WTC11 (cell line): ENCODE measurements at regions not wholly inside any gene's neighbourhood (a gene's known extent, or its start where the extent isn't known, plus 50 kb on each side); places are given as distances from the start of the nearest gene placed in this dataset.

Experiments
- ATAC-seq: fragments of 200-7000 bp; cut with Tn5 transposase; 2 replicates; pipeline ENCODE4 v1.10.0; 2021; ENCODE audit warnings: mild to moderate bottlenecking, moderate library complexity
- CTCF ChIA-PET: fragments of 300-600 bp; sonication (Branson Sonifier 250); formaldehyde crosslinking; loops from one replicate; lab custom pipeline; 2021; ENCODE audit warnings: antibody characterized with exemption; lab: Charles Lee
- POLR2A ChIA-PET: fragments of 350-600 bp; sonication (Branson Sonifier 250); formaldehyde crosslinking; loops from one replicate; lab custom pipeline; 2021; ENCODE audit warnings: antibody characterized with exemption; lab: Charles Lee
- DNase-seq: peaks from one replicate; pipeline ENCODE4 v3.0.0; 2021; ENCODE audit warnings: low spot score
- H3K27ac Mint-ChIP-seq: 2 replicates; pipeline ENCODE4 v1.8.0; 2021; ENCODE audit warnings: mixed read lengths
- H3K27me3 Mint-ChIP-seq: 2 replicates; pipeline ENCODE4 v1.8.0; 2021; ENCODE audit warnings: low read depth, mild to moderate bottlenecking, moderate library complexity, mixed read lengths
- H3K36me3 Mint-ChIP-seq: 2 replicates; pipeline ENCODE4 v1.8.0; 2021; ENCODE audit warnings: mixed read lengths
- H3K4me1 Mint-ChIP-seq: 2 replicates; pipeline ENCODE4 v1.8.0; 2022; ENCODE audit warnings: mixed read lengths
- H3K4me3 Mint-ChIP-seq: 2 replicates; pipeline ENCODE4 v1.8.0; 2021; ENCODE audit warnings: mild to moderate bottlenecking, moderate library complexity, mixed read lengths
- H3K9me3 Mint-ChIP-seq: 2 replicates; pipeline ENCODE4 v1.8.0; 2021; ENCODE audit warnings: mixed read lengths
- FOXJ3 ChIP-seq: sonication (generic); formaldehyde crosslinking; IDR thresholded peaks from 2 replicates; pipeline ENCODE4 v1.9.0; 2021; ENCODE audit warnings: missing genetic modification reagents, mild to moderate bottlenecking, borderline replicate concordance
- FOXK1 ChIP-seq: sonication (generic); formaldehyde crosslinking; IDR thresholded peaks from 2 replicates; pipeline ENCODE4 v1.8.0; 2022; ENCODE audit warnings: mild to moderate bottlenecking, moderate library complexity, missing genetic modification reagents
- IRF2 ChIP-seq: sonication (generic); formaldehyde crosslinking; IDR thresholded peaks from 2 replicates; pipeline ENCODE4 v1.8.0; 2022; ENCODE audit warnings: low read depth, missing genetic modification reagents, borderline replicate concordance
- NFE2L1 ChIP-seq: sonication (generic); formaldehyde crosslinking; IDR thresholded peaks from 2 replicates; pipeline ENCODE4 v1.8.1; 2023; ENCODE audit warnings: missing genetic modification reagents
- NFYB ChIP-seq: sonication (generic); formaldehyde crosslinking; conservative IDR thresholded peaks from 2 replicates; pipeline ENCODE4 v1.8.0; 2022; ENCODE audit warnings: low read depth, missing genetic modification reagents
- PRRX2 ChIP-seq: fragments of 250-450 bp; sonication (Bioruptor Pico); IDR thresholded peaks from 2 replicates; pipeline ENCODE4 v1.8.0; 2021; ENCODE audit warnings: mild to moderate bottlenecking
- RORB ChIP-seq: fragments of 250-450 bp; sonication (Bioruptor Pico); IDR thresholded peaks from 2 replicates; pipeline ENCODE4 v1.9.0; 2021; ENCODE audit warnings: mild to moderate bottlenecking
- SMAD3 ChIP-seq: sonication (generic); formaldehyde crosslinking; IDR thresholded peaks from 2 replicates; pipeline ENCODE4 v1.8.0; 2022; ENCODE audit warnings: missing genetic modification reagents, mild to moderate bottlenecking, borderline replicate concordance
- ZNF138 ChIP-seq: sonication (generic); formaldehyde crosslinking; conservative IDR thresholded peaks from 2 replicates; pipeline ENCODE4 v1.8.1; 2022; ENCODE audit warnings: mild to moderate bottlenecking, moderate library complexity, missing genetic modification reagents
- ZNF263 ChIP-seq: sonication (generic); formaldehyde crosslinking; IDR thresholded peaks from 2 replicates; pipeline ENCODE4 v1.8.1; 2022; ENCODE audit warnings: low read depth, mild to moderate bottlenecking, moderate library complexity, missing genetic modification reagents
- ZNF317 ChIP-seq: sonication (generic); formaldehyde crosslinking; IDR thresholded peaks from 2 replicates; pipeline ENCODE4 v1.8.1; 2023; ENCODE audit warnings: low read depth, mild to moderate bottlenecking, moderate library complexity, missing genetic modification reagents, borderline replicate concordance
- ZNF396 ChIP-seq: fragments of 250-450 bp; sonication (Bioruptor Pico); IDR thresholded peaks from 2 replicates; pipeline ENCODE4 v1.8.0; 2021; ENCODE audit warnings: mild to moderate bottlenecking, moderate library complexity, borderline replicate concordance
- ZNF416 ChIP-seq: fragments of 250-450 bp; sonication (Bioruptor Pico); IDR thresholded peaks from 2 replicates; pipeline ENCODE4 v1.9.0; 2021; ENCODE audit warnings: mild to moderate bottlenecking, inconsistent platforms
- ZNF671 ChIP-seq: fragments of 250-450 bp; sonication (Bioruptor Pico); IDR thresholded peaks from 2 replicates; pipeline ENCODE4 v1.8.0; 2021; ENCODE audit warnings: mild to moderate bottlenecking
- TF ChIP-seq, protein P1 (sequence below): fragments of 250-450 bp; sonication (Bioruptor Pico); conservative IDR thresholded peaks from 2 replicates; pipeline ENCODE4 v1.9.0; 2021; ENCODE audit warnings: mild to moderate bottlenecking
- TF ChIP-seq, protein P2 (sequence below): sonication (generic); formaldehyde crosslinking; IDR thresholded peaks from 2 replicates; pipeline ENCODE4 v1.8.0; 2022; ENCODE audit warnings: mild to moderate bottlenecking, missing genetic modification reagents
- TF ChIP-seq, protein P3 (sequence below): sonication (generic); formaldehyde crosslinking; IDR thresholded peaks from 2 replicates; pipeline ENCODE4 v1.8.0; 2023; ENCODE audit warnings: mild to moderate bottlenecking, missing genetic modification reagents
- TF ChIP-seq, protein P4 (sequence below): fragments of 250-450 bp; sonication (Bioruptor Pico); IDR thresholded peaks from 2 replicates; pipeline ENCODE4 v1.9.0; 2021; ENCODE audit warnings: mild to moderate bottlenecking

DNA sequence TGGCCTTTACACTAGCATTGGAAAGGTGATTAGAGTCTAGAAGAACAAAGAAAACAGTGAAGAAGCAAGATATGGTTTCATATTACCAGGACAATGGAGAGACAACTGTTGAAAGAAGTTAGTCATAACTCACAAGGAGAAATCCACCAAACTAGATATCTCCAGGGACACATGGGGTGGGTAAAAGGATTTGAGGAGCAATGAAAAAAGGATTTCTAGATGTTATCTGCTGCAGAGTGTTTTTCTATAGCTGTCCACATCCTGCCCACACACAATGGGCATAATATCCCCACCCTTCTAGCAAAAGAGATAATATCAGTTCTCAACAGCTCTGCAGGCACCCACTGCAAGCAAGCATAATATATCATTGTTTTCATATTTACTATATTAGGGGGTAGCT is 303.1 kb downstream of the HAO1 start:
- Mint-ChIP-seq H3K27me3 (no peaks in the 10 kb centered on the region), H3K4me3 (no peak overlapping the region)
- no peak for TF ChIP-seq IRF2 (CRISPR knock-in tag)
- no peak for TF ChIP-seq RORB (CRISPR knock-in tag)
- TF ChIP-seq, protein P1, sequence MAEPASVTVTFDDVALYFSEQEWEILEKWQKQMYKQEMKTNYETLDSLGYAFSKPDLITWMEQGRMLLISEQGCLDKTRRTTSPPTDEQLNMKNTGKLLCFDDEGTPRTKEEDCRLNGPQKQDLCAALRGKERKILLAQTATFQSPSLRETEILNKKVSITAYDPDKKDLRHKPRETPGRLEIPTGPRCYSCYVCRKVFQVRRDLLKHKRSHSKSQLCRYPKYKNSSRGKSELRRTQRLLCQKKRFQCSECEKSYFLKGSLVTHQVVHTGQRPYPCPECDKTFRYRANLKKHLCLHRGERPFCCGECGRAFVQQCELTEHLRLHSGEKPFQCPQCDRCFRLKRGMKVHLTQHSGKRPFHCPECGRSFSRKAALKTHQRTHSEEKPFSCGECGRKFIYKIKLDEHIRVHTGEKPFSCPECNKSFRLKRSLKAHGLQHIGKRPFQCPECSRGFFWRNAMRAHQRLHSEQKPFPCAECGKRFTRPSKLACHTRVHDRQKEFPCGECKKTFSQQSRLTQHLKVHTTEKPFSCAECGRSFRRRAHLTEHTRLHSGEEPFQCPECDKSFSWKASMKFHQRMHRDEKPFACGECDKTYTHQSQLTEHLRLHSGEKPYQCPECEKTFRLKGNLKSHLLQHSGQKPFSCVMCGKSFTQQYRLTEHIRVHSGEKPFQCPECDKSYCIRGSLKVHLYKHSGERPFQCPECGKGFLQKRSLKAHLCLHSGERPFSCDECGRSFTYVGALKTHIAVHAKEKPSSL (CRISPR knock-in tag) = no peak
- TF ChIP-seq, all 79 proteins: peak for 0
- Mint-ChIP-seq H3K9me3 (peaks cover 4% of the 10 kb centered on the region), H3K4me1 (peaks cover 22% of the 10 kb centered on the region), H3K27ac (no peak overlapping the region), H3K36me3 (no peaks in the 10 kb centered on the region)
- ATAC-seq (no peak), DNase-seq (no peak)
- CTCF ChIA-PET = no interaction called here
- POLR2A ChIA-PET = no interaction called here

DNA sequence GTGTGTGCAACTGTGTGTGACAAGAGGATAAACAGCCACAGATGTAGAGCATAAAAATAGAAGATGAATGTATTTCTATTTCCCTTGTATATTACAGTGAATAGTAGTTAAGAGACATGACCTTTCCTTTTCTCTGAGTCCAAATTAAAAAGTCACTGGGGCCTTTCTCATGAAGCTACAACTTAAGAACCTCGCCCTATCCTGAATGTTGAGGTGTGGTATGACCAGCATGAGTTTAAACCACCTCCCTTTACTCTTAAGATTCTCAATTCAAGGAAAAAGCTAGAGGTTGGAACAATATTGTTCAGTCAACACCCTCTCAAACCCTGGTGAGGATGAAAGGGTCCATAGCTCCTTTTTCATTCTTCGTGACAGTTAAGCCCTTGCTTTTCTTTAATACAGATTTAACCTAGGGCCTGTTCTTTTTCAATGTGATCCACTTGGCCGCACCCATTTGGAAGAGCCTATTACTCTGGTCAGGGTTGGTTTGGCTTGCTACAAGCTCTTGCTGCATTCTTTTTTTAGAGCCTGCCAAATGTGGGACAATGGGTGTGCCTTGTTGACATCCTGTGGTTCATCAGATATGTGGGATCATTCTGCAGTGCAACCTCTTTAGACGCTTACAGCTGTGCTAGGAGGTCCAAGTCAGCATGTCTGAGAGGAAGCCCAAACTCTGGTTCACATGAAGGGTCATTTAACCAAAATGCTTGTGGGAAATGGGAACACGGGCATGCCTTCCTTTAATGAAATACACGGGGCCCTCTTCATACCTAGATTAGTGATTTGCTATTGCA is 290.0 kb downstream of the HAO1 start:
- Mint-ChIP-seq H3K9me3 (peaks cover 8% of the 10 kb centered on the region; the same call in 1 of the 2 replicates), H3K4me1 (no peaks in the 10 kb centered on the region), H3K4me3 (no peak overlapping the region), H3K27me3 (no peaks in the 10 kb centered on the region), H3K36me3 (no peaks in the 10 kb centered on the region), H3K27ac (no peak overlapping the region)
- no peak for ATAC-seq
- TF ChIP-seq ZNF671 (no peak), ZNF317 (no peak), ZNF396 (no peak), ZNF138 (CRISPR knock-in tag) (no peak), NFE2L1 (no peak), ZNF416 (no peak), NFYB (no peak), ZNF263 (CRISPR knock-in tag) (no peak), SMAD3 (CRISPR knock-in tag) (no peak), FOXJ3 (CRISPR knock-in tag) (no peak), FOXK1 (CRISPR knock-in tag) (no peak), PRRX2 (no peak)
- TF ChIP-seq, protein P2, sequence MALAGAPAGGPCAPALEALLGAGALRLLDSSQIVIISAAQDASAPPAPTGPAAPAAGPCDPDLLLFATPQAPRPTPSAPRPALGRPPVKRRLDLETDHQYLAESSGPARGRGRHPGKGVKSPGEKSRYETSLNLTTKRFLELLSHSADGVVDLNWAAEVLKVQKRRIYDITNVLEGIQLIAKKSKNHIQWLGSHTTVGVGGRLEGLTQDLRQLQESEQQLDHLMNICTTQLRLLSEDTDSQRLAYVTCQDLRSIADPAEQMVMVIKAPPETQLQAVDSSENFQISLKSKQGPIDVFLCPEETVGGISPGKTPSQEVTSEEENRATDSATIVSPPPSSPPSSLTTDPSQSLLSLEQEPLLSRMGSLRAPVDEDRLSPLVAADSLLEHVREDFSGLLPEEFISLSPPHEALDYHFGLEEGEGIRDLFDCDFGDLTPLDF (CRISPR knock-in tag) = no peak
- TF ChIP-seq, protein P3, sequence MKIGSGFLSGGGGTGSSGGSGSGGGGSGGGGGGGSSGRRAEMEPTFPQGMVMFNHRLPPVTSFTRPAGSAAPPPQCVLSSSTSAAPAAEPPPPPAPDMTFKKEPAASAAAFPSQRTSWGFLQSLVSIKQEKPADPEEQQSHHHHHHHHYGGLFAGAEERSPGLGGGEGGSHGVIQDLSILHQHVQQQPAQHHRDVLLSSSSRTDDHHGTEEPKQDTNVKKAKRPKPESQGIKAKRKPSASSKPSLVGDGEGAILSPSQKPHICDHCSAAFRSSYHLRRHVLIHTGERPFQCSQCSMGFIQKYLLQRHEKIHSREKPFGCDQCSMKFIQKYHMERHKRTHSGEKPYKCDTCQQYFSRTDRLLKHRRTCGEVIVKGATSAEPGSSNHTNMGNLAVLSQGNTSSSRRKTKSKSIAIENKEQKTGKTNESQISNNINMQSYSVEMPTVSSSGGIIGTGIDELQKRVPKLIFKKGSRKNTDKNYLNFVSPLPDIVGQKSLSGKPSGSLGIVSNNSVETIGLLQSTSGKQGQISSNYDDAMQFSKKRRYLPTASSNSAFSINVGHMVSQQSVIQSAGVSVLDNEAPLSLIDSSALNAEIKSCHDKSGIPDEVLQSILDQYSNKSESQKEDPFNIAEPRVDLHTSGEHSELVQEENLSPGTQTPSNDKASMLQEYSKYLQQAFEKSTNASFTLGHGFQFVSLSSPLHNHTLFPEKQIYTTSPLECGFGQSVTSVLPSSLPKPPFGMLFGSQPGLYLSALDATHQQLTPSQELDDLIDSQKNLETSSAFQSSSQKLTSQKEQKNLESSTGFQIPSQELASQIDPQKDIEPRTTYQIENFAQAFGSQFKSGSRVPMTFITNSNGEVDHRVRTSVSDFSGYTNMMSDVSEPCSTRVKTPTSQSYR (CRISPR knock-in tag) = no peak
- TF ChIP-seq, protein P4, sequence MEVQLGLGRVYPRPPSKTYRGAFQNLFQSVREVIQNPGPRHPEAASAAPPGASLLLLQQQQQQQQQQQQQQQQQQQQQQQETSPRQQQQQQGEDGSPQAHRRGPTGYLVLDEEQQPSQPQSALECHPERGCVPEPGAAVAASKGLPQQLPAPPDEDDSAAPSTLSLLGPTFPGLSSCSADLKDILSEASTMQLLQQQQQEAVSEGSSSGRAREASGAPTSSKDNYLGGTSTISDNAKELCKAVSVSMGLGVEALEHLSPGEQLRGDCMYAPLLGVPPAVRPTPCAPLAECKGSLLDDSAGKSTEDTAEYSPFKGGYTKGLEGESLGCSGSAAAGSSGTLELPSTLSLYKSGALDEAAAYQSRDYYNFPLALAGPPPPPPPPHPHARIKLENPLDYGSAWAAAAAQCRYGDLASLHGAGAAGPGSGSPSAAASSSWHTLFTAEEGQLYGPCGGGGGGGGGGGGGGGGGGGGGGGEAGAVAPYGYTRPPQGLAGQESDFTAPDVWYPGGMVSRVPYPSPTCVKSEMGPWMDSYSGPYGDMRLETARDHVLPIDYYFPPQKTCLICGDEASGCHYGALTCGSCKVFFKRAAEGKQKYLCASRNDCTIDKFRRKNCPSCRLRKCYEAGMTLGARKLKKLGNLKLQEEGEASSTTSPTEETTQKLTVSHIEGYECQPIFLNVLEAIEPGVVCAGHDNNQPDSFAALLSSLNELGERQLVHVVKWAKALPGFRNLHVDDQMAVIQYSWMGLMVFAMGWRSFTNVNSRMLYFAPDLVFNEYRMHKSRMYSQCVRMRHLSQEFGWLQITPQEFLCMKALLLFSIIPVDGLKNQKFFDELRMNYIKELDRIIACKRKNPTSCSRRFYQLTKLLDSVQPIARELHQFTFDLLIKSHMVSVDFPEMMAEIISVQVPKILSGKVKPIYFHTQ (CRISPR knock-in tag) = no peak
- ChIA-PET POLR2A (no interaction called here), CTCF (no interaction called here)
- no peak for DNase-seq
